ENCODE measurements at regions not wholly inside any gene's neighbourhood (a gene's known extent, or its start where the extent isn't known, plus 50 kb on each side); places are given as distances from the start of the nearest gene placed in this dataset.
"Not testable (repeated sequence)": the region's sequence is repeated elsewhere in the genome, so short reads cannot be mapped to it uniquely, and the experiment has no call there.

DNA sequence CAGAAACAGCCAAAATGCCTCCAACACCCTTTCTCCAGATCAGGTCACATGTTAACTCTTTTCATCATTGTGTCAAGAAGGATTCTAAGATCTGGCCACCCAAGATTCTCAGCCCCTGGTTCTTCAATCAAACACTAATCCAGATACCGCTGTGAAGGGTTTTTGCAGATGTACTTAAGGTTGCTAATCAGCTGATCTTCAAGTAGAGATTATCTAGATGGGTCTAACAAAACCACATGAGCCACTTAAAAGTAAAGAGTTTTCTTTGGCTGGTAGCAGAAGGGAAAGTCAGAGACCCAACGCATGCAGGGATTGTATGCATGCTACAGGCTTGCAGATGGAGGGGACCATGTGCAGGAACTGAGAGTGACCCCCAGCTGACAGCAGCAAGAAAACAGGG is 267.9 kb downstream of the CDK5RAP2 start:
- Mint-ChIP-seq H3K36me3 (ENCODE audit: low read depth) (no peaks in the 10 kb centered on the region), H3K4me1 (ENCODE audit: low read depth) (no peaks in the 10 kb centered on the region), H3K27ac (no peak overlapping the region), H3K9me3 (peaks cover 5% of the 10 kb centered on the region), H3K27me3 (ENCODE audit: low read depth) (peaks cover 5% of the 10 kb centered on the region), H3K4me3 (ENCODE audit: low read depth) (no peak overlapping the region)
- DNase-seq (ENCODE audit: low spot score), result no peak
- intact Hi-C loops (cut with micrococcal nuclease), result no loop called here

DNA sequence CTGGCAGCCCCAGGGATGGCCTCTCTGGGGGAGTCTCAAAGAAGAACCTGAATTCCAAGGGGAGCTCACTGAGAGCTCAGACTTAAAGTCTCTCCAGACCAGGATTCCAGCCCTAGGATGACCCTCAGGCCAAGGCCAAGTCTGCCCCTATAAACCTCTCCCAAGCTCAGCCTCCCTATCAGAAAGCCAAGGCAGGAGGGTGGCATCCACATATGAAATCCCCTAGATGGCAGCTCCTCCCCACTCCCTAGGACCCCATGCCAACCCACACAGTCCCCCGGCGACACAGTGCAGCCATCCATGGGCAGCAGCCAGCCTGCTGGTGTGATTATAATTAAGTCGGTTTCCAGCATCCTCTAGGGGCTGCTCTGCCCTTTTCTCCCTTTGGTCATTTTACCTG is 269.9 kb downstream of the CDK5RAP2 start:
- intact Hi-C loops (cut with micrococcal nuclease), result no loop called here

DNA sequence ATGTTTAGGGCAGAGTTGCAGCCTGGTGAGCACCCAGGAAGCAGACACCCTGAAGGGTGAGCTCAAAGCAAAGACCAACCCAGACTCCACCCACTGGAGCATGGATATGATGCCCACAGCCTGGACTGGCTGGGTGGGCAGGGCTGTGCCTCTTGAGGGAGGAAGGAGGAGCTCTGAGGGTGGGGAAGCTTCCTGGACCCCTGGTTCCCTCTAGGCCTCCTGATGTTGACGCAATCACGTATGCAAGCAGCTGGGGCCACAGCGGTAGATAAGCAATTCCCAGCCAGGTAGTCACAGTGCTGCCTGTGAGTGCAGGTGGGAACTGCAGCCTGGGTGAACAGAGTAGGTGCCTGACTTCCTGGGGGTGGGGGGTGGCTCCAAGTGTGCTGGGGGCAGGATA is 271.5 kb downstream of the CDK5RAP2 start:
- Mint-ChIP-seq H3K4me3 (ENCODE audit: low read depth) (no peak overlapping the region), H3K27me3 (ENCODE audit: low read depth) (peaks cover 5% of the 10 kb centered on the region)

More for the DNA sequence above, 269.9 kb downstream of the CDK5RAP2 start:
- Mint-ChIP-seq H3K27me3 (ENCODE audit: low read depth) (peaks cover 5% of the 10 kb centered on the region), H3K4me1 (ENCODE audit: low read depth) (no peaks in the 10 kb centered on the region), H3K4me3 (ENCODE audit: low read depth) (no peak overlapping the region), H3K27ac (no peak overlapping the region), H3K36me3 (ENCODE audit: low read depth) (no peaks in the 10 kb centered on the region), H3K9me3 (peaks cover 5% of the 10 kb centered on the region)
- DNase-seq (ENCODE audit: low spot score), result no peak

DNA sequence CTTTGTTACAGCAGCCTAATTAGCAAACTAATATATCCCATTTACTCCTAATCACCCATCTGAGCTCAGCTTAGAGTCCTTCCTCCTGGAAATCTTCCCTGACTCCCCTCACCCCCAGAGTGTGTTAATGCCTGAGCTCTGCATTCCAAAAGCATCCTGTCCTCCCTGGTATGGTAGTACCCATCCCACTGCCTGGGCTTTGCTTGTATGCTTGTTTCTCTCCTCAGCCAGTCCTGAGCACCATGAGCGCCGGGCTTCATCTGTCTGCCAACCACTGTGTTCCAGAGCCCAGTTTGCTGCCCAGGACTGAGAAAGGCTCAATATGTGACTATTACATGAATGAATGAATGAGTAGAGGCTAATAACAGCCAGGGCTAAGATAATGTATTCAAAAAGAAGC is 272.4 kb downstream of the CDK5RAP2 start:
- Mint-ChIP-seq H3K27ac (no peak overlapping the region), H3K4me1 (ENCODE audit: low read depth) (no peaks in the 10 kb centered on the region), H3K9me3 (no peaks in the 10 kb centered on the region), H3K36me3 (ENCODE audit: low read depth) (no peaks in the 10 kb centered on the region), H3K27me3 (ENCODE audit: low read depth) (peaks cover 3% of the 10 kb centered on the region), H3K4me3 (ENCODE audit: low read depth) (no peak overlapping the region)
- no peak for DNase-seq (ENCODE audit: low spot score)
- intact Hi-C loops (cut with micrococcal nuclease), result no loop called here

More for the DNA sequence above, 271.5 kb downstream of the CDK5RAP2 start:
- no peaks in the 10 kb centered on the region for H3K4me1 Mint-ChIP-seq (ENCODE audit: low read depth)
- no peak for DNase-seq (ENCODE audit: low spot score)
- no peaks in the 10 kb centered on the region for H3K9me3 Mint-ChIP-seq
- H3K36me3 Mint-ChIP-seq (ENCODE audit: low read depth), result no peaks in the 10 kb centered on the region
- H3K27ac Mint-ChIP-seq, result no peak overlapping the region
- intact Hi-C loops (cut with micrococcal nuclease), result no loop called here

DNA sequence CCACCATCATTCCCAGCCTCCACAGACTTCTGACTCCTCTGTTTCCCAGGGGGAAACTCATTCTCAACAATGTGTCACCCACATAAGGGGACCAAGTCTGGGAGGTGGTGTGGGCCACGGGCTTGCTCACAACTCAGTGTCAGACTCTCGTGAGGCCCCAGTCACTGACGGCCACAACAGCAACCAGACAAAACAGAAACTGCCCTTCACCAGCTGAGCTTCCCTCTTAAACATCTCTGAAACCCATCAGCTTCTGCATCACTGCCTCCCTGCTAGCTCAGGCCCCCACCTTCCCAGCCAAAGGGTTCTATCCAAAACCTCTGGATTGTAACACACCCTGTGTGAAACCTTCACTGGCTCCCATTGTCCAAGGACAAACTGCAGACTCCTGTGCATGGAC is 273.4 kb downstream of the CDK5RAP2 start:
- Mint-ChIP-seq H3K4me3 (ENCODE audit: low read depth) (no peak overlapping the region), H3K27me3 (ENCODE audit: low read depth) (peaks cover 2% of the 10 kb centered on the region), H3K9me3 (no peaks in the 10 kb centered on the region), H3K27ac (no peak overlapping the region), H3K36me3 (ENCODE audit: low read depth) (no peaks in the 10 kb centered on the region), H3K4me1 (ENCODE audit: low read depth) (no peaks in the 10 kb centered on the region)
- no peak for DNase-seq (ENCODE audit: low spot score)
- intact Hi-C loops (cut with micrococcal nuclease), result no loop called here

GRCh38 chr9:120306088-120306487 is 273.9 kb downstream of the CDK5RAP2 start:
- Mint-ChIP-seq H3K4me3 (ENCODE audit: low read depth) (no peak overlapping the region), H3K9me3 (no peaks in the 10 kb centered on the region), H3K36me3 (ENCODE audit: low read depth) (no peaks in the 10 kb centered on the region), H3K27me3 (ENCODE audit: low read depth) (no peaks in the 10 kb centered on the region), H3K4me1 (ENCODE audit: low read depth) (no peaks in the 10 kb centered on the region), H3K27ac (no peak overlapping the region)
- intact Hi-C loops (cut with micrococcal nuclease), result no loop called here
- DNase-seq (ENCODE audit: low spot score), result no peak

DNA sequence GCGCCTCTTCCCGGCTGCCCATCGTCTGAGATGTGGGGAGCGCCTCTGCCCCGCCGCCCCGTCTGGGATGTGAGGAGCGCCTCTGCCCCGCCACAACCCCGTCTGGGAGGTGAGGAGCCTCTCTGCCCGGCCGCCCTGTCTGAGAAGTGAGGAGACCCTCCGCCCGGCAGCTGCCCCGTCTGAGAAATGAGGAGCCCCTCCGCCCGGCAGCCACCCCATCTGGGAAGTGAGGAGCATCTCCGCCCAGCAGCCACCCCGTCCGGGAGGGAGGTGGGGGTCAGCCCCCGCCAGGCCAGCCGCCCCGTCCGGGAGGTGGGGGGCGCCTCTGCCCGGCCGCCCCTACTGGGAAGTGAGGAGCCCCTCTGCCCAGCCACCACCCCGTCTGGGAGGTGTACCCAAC is 275.1 kb downstream of the CDK5RAP2 start:
- intact Hi-C loops (cut with micrococcal nuclease); H3K9me3 Mint-ChIP-seq; H3K36me3 Mint-ChIP-seq (ENCODE audit: low read depth); H3K4me1 Mint-ChIP-seq (ENCODE audit: low read depth); H3K27ac Mint-ChIP-seq; H3K4me3 Mint-ChIP-seq (ENCODE audit: low read depth); H3K27me3 Mint-ChIP-seq (ENCODE audit: low read depth); DNase-seq (ENCODE audit: low spot score): not testable (repeated sequence)

GRCh38 chr9:120303519-120303918 is 276.4 kb downstream of the CDK5RAP2 start:
- H3K27ac Mint-ChIP-seq, result no peak overlapping the region

GRCh38 chr9:120299785-120300184 is 280.2 kb downstream of the CDK5RAP2 start:
- Mint-ChIP-seq H3K4me1 (ENCODE audit: low read depth) (no peaks in the 10 kb centered on the region), H3K27ac (no peak overlapping the region)

More at GRCh38 chr9:120303519-120303918, 276.4 kb downstream of the CDK5RAP2 start:
- intact Hi-C loops (cut with micrococcal nuclease), result no loop called here
- DNase-seq (ENCODE audit: low spot score), result no peak
- Mint-ChIP-seq H3K4me3 (ENCODE audit: low read depth) (no peak overlapping the region), H3K9me3 (no peaks in the 10 kb centered on the region), H3K4me1 (ENCODE audit: low read depth) (no peaks in the 10 kb centered on the region), H3K27me3 (ENCODE audit: low read depth) (no peaks in the 10 kb centered on the region), H3K36me3 (ENCODE audit: low read depth) (no peaks in the 10 kb centered on the region)

GRCh38 chr9:120294003-120294402 is 286.0 kb downstream of the CDK5RAP2 start:
- intact Hi-C loops (cut with micrococcal nuclease), result no loop called here
- H3K4me3 Mint-ChIP-seq (ENCODE audit: low read depth), result no peak overlapping the region
- H3K9me3 Mint-ChIP-seq, result no peaks in the 10 kb centered on the region
- no peak for DNase-seq (ENCODE audit: low spot score)
- H3K27me3 Mint-ChIP-seq (ENCODE audit: low read depth), result no peaks in the 10 kb centered on the region
- H3K27ac Mint-ChIP-seq, result no peak overlapping the region
- no peaks in the 10 kb centered on the region for H3K4me1 Mint-ChIP-seq (ENCODE audit: low read depth)
- no peaks in the 10 kb centered on the region for H3K36me3 Mint-ChIP-seq (ENCODE audit: low read depth)

More at GRCh38 chr9:120299785-120300184, 280.2 kb downstream of the CDK5RAP2 start:
- no peaks in the 10 kb centered on the region for H3K36me3 Mint-ChIP-seq (ENCODE audit: low read depth)
- no peaks in the 10 kb centered on the region for H3K27me3 Mint-ChIP-seq (ENCODE audit: low read depth)
- no peak for DNase-seq (ENCODE audit: low spot score)
- intact Hi-C loops (cut with micrococcal nuclease), result no loop called here
- H3K9me3 Mint-ChIP-seq, result no peaks in the 10 kb centered on the region
- no peak overlapping the region for H3K4me3 Mint-ChIP-seq (ENCODE audit: low read depth)

DNA sequence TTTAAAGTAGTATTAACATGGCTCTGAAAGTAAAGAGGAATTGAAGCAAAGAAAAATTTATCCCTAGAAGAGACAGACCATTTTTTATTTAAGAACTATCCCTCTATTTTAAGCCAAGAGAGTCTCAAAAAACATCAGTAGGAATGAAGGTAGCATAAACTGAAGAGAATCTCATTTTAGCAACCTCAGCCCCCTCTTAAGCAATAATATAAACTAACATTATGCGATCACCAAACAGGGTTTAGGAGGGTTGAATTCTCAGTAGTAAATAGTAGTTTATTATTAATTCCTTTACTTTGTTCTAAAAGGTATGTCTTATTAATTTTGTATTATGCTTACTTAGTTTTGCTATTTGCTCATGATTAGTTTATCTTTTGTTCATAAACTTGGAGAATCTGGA is 287.4 kb downstream of the CDK5RAP2 start:
- H3K4me3 Mint-ChIP-seq (ENCODE audit: low read depth), result no peak overlapping the region
- H3K9me3 Mint-ChIP-seq, result no peaks in the 10 kb centered on the region
- H3K27ac Mint-ChIP-seq, result no peak overlapping the region
- intact Hi-C loops (cut with micrococcal nuclease), result no loop called here
- H3K27me3 Mint-ChIP-seq (ENCODE audit: low read depth), result no peaks in the 10 kb centered on the region
- no peaks in the 10 kb centered on the region for H3K4me1 Mint-ChIP-seq (ENCODE audit: low read depth)
- H3K36me3 Mint-ChIP-seq (ENCODE audit: low read depth), result no peaks in the 10 kb centered on the region
- no peak for DNase-seq (ENCODE audit: low spot score)

GRCh38 chr9:120291050-120291449 is 288.9 kb downstream of the CDK5RAP2 start:
- no peaks in the 10 kb centered on the region for H3K4me1 Mint-ChIP-seq (ENCODE audit: low read depth)
- intact Hi-C loops (cut with micrococcal nuclease), result no loop called here
- no peaks in the 10 kb centered on the region for H3K9me3 Mint-ChIP-seq
- H3K4me3 Mint-ChIP-seq (ENCODE audit: low read depth), result no peak overlapping the region
- no peak overlapping the region for H3K27ac Mint-ChIP-seq
- no peak for DNase-seq (ENCODE audit: low spot score)
- no peaks in the 10 kb centered on the region for H3K27me3 Mint-ChIP-seq (ENCODE audit: low read depth)
- H3K36me3 Mint-ChIP-seq (ENCODE audit: low read depth), result no peaks in the 10 kb centered on the region

GRCh38 chr9:120289990-120290975 is 289.7 kb downstream of the CDK5RAP2 start:
- no peak for DNase-seq (ENCODE audit: low spot score)
- H3K4me3 Mint-ChIP-seq (ENCODE audit: low read depth), result no peak overlapping the region
- H3K9me3 Mint-ChIP-seq, result no peaks in the 10 kb centered on the region
- H3K36me3 Mint-ChIP-seq (ENCODE audit: low read depth), result no peaks in the 10 kb centered on the region
- no peak overlapping the region for H3K27ac Mint-ChIP-seq
- intact Hi-C loops (cut with micrococcal nuclease), result no loop called here
- no peaks in the 10 kb centered on the region for H3K27me3 Mint-ChIP-seq (ENCODE audit: low read depth)
- no peaks in the 10 kb centered on the region for H3K4me1 Mint-ChIP-seq (ENCODE audit: low read depth)

Data from activated T-helper 2 cell treated with anti-CD3 and anti-CD28 coated beads, Interferon-gamma antibody, Interleukin-2, Interleukin-4, amounts not matched to agents 10 μg/mL and 5 μg/mL and 100 μg/mL, durations not matched to agents 14 hours and 24 hours and 36 hours (primary cell).